ENCODE measurements at regions not wholly inside any gene's neighbourhood (a gene's known extent, or its start where the extent isn't known, plus 50 kb on each side); places are given as distances from the start of the nearest gene placed in this dataset.
"Not testable (repeated sequence)": the region's sequence is repeated elsewhere in the genome, so short reads cannot be mapped to it uniquely, and the experiment has no call there.

- DNase-seq (ENCODE audit: low spot score) = no peak
Measured at GRCh38 chr2:160583813-160584537, 90.4 kb upstream of the RBMS1 start.

DNA sequence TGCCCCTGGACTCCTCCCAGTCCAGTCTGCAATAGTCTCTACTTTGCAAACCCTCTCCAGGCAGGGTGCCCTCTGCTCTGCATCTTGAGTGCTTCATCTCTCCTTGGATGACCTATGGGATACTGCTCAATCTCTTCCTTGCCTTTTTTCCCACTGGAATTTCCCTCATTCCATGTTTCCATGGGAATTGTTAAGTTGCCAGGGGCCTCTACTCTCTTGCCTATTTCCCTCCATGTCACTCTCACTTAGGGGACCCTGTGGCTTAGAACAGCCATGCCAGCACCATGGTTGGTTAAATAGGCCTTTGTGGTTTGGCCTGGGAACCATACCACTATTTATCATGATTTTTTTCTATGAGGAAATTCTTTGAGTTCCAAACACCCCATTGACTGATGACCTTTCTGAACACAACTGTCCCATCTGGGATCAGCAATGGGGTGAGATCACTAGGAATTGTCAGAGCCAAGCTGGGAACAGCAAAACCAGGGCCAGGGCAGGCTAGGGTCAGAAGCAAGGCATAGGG lies 91.4 kb upstream of the RBMS1 start:
- no peak for DNase-seq (ENCODE audit: low spot score)

DNA sequence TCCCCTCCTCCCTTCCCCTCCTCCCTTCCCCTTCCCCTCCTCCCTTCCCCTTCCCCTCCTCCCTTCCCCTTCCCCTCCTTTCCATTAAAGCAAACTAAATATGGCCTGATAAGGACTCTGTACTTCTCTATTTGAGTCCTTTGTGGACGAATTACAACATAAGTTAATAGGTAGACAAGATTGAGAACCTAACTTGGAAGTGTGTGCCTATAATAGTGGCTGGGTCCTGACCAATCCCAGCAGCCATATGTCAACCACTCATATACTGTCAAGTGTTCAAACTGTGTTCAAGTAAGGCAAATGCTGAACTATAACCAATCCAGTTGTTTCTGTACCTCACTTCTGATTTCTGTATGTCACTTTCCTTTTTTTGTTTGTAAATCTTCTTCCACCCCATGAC lies 97.1 kb upstream of the RBMS1 start:
- DNase-seq (ENCODE audit: low spot score) = no peak

- DNase-seq (ENCODE audit: low spot score) = no peak
Measured at GRCh38 chr2:160592401-160592800, 98.8 kb upstream of the RBMS1 start.

- DNase-seq (ENCODE audit: low spot score) = no peak
Measured at GRCh38 chr2:160592993-160593392, 99.4 kb upstream of the RBMS1 start.

- DNase-seq (ENCODE audit: low spot score) = no peak
Measured at GRCh38 chr2:160596441-160596840, 102.8 kb upstream of the RBMS1 start.

GRCh38 chr2:160600437-160600836 lies 106.8 kb upstream of the RBMS1 start:
- not testable (repeated sequence) for DNase-seq (ENCODE audit: low spot score)

- DNase-seq (ENCODE audit: low spot score) = no peak
Measured at GRCh38 chr2:160602073-160602472, 108.5 kb upstream of the RBMS1 start.

GRCh38 chr2:160603771-160604510 lies 110.3 kb upstream of the RBMS1 start:
- DNase-seq (ENCODE audit: low spot score) = no peak

- no peak for DNase-seq (ENCODE audit: low spot score)
Measured at GRCh38 chr2:160606341-160606740, 112.7 kb upstream of the RBMS1 start.

DNA sequence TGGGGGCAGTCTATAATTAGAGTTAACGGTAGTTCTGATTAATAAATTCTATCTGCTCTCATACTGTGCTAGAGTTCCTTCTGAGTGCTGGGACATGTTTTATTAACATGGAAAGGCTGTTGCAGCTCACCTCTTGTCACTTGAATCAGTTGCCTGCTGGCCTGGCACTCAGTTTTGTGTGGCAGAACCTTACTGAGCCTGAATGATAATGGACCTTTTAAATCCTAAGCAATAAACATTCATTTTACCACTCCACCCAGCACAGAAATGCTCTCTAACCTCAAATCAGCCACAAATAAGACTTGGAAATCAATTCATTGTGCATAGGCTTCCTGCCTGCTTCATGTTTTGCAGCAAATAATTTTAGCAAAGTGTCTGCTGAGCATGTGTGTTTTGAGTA lies 115.0 kb upstream of the RBMS1 start:
- no peak for DNase-seq (ENCODE audit: low spot score)

DNA sequence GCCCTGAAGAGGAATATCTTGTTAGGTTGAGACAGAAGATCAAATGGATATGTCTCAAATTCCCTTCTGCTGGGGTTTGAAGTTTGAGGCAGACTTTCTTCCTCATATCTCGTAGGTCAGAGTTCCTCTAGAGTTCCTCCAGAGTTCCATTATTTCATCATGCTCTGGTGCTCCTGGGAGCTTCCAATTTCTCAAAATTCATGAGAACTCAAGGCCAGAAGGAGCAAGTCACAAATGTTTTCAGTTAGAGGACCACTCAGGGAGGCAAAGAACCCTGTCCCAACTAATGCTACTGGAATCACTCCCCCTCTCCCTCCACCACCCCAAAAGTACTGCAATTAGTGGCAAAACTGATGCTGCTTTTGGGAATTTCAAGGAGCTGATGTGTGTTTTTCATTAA lies 115.7 kb upstream of the RBMS1 start:
- DNase-seq (ENCODE audit: low spot score) = no peak

DNA sequence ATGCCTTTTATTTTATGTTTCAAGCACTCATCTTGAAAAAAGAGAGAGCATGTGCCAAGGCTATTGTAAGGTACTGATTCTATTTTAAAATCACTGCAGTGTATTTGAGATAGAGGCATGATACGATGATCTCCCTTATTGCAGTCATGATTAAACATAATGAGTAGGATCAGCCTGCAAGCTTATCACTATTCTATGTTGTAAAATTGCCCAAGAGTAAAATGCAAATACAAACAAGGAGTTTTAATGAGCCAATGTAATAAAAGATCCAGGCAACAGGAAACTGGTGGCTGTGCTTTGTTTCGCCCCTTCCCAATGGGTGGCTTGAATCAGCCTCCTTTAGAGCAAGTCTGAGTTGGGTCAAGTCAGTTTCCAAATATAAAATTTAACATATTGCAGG lies 116.4 kb upstream of the RBMS1 start:
- no peak for DNase-seq (ENCODE audit: low spot score)

DNA sequence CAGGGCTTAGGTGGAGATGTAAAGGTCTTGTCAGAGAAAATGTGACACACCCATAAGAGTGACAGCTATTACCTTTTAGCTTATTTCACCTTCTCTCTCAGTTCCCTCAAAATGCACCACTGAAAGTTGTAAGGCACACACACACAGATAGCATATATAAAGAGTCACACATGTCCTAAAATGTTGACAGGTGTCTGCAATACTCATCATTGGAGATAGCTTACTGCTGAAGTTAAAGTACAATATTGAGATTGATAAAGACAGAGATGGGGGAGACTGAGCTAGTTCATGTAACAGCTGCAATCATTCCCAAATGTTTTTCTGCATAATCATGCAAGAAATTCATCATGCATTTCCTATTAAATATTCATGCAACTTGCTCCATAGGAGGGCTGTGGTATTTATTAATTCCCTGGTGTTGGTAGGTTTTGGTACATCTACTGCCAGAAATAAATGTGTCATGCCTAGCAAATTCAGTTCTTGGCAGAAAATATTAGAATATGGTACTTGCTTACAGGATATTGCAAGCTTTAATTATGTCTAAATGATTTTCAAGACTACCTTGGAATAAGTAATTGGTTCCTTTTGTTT lies 118.8 kb upstream of the RBMS1 start:
- DNase-seq (ENCODE audit: low spot score) = no peak

DNA sequence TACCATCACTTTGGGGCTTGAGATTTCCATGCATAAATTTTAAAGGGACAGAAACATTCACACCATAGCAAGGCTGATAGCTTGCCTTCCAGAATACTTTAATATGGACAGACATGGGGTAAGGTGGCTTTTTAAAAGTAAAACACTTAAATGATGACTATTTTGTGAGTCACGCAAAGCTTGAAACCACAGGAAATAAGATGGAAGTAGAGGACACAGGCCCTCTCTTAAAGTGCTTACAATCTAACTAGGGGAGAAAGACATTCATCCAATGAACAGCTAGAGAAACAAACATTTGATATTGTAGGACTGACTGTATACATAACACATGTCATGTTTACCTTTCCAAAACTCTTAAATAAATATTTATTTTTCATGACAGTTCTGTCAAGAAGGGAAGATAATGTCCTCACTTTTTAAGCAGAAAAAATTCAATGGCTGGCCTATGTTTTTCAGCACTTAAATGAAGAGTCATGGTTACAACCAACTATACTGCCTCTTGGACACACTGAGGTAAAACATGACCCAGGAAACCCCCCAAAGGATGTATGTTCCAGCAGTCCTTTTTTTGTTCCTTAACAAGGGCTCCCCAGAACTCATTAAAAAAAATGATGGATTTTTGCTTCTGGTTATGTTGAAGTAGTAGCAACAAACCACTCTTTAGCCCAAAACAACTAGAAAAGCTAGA lies 120.0 kb upstream of the RBMS1 start:
- DNase-seq (ENCODE audit: low spot score) = no peak

- no peak for DNase-seq (ENCODE audit: low spot score)
Measured at GRCh38 chr2:160614391-160614790, 120.8 kb upstream of the RBMS1 start.

DNA sequence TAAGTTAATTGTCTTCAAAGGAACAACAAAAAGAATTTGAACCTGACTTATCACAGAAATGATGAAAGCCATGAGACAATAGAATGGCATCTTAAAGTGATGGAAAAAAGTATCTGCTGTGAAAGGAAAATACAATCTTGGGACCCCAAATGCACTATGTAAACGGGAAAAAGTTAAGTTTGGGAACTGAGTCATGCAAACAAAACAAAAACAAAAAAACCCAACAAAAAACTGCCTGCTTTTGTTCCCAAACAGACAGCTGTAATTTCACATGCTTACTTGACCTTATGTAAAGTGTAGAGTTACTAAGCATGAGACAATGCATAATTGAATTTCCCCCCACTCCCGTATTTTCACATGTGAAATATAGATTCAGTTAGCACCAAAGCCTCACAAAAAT lies 122.1 kb upstream of the RBMS1 start:
- DNase-seq (ENCODE audit: low spot score) = no peak

GRCh38 chr2:160616149-160616548 lies 122.5 kb upstream of the RBMS1 start:
- DNase-seq (ENCODE audit: low spot score) = no peak

GRCh38 chr2:160621748-160622147 lies 128.1 kb upstream of the RBMS1 start:
- no peak for DNase-seq (ENCODE audit: low spot score)

GRCh38 chr2:160628020-160628637 lies 134.5 kb upstream of the RBMS1 start:
- not testable (repeated sequence) for DNase-seq (ENCODE audit: low spot score)

DNA sequence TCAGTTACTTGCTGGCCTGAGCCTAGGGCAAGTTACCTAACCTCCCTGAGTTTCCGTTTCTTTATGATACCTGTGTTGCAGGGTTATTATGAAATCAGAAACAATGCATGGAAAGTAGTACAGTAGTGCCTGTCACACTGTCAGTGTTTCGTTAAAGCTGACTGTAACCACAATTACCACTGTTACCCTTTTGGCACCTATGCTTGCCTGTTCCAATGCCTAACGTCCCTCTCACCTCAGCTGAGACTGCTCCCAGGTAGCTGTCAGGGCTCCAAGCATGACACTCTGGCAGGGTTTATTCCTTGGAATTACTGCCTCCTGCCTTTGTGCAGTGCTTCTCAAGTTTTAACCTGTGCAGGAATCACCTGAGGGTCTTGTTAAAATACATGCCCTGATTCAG lies 135.2 kb upstream of the RBMS1 start:
- DNase-seq (ENCODE audit: low spot score) = no peak

Data from hematopoietic multipotent progenitor cell treated with erythropoietin and hydrocortisone succinate and interleukin-3 and kit ligand, for 15 days (in vitro differentiated cells).